SK-N-SH treated with all-trans-retinoic acid at 6 μM for 48 hours (cell line): ENCODE measurements at regions not wholly inside any gene's neighbourhood (a gene's known extent, or its start where the extent isn't known, plus 50 kb on each side); places are given as distances from the start of the nearest gene placed in this dataset.

ENCODE experiments used
- ARNTL ChIP-seq: fragments of 450-650 bp; formaldehyde crosslinking; IDR thresholded peaks from 2 replicates; pipeline ENCODE4 v1.5.0; 2020; ENCODE audit warnings: low read depth, mild to moderate bottlenecking, moderate library complexity, borderline replicate concordance
- BACH2 ChIP-seq: fragments of 250-450 bp; sonication (Bioruptor Pico); IDR thresholded peaks from 2 replicates; pipeline ENCODE4 v1.9.0; 2021; ENCODE audit warnings: mild to moderate bottlenecking, borderline replicate concordance
- CREB5 ChIP-seq: fragments of 250-450 bp; sonication (Bioruptor Pico); IDR thresholded peaks from 2 replicates; pipeline ENCODE4 v1.5.1; 2020; ENCODE audit warnings: low read depth, mild to moderate bottlenecking, moderate library complexity
- CSRNP3 ChIP-seq: fragments of 250-450 bp; sonication (Bioruptor Pico); IDR thresholded peaks from 2 replicates; pipeline ENCODE4 v1.5.1; 2021; ENCODE audit warnings: mild to moderate bottlenecking, moderate library complexity
- GLIS3 ChIP-seq: fragments of 250-450 bp; sonication (Bioruptor Pico); IDR thresholded peaks from 2 replicates; pipeline ENCODE4 v1.5.0; 2020; ENCODE audit warnings: mild to moderate bottlenecking, moderate library complexity
- PATZ1 ChIP-seq: fragments of 250-450 bp; sonication (Bioruptor Pico); IDR thresholded peaks from 2 replicates; pipeline ENCODE4 v1.8.0; 2020; ENCODE audit warnings: mild to moderate bottlenecking, moderate library complexity, borderline replicate concordance
- POU6F1 ChIP-seq: fragments of 250-450 bp; sonication (Bioruptor Pico); IDR thresholded peaks from 2 replicates; pipeline ENCODE4 v1.8.0; 2021; ENCODE audit warnings: low read depth, mild to moderate bottlenecking, moderate library complexity, borderline replicate concordance
- RARB ChIP-seq: fragments of 250-450 bp; sonication (Bioruptor Pico); IDR thresholded peaks from 2 replicates; pipeline ENCODE4 v1.8.0; 2021; ENCODE audit warnings: mild to moderate bottlenecking, moderate library complexity
- SNAI2 ChIP-seq: fragments of 250-450 bp; sonication (Bioruptor Pico); IDR thresholded peaks from 2 replicates; pipeline ENCODE4 v1.5.0; 2020; ENCODE audit warnings: mild to moderate bottlenecking, moderate library complexity
- TCF4 ChIP-seq: fragments of 250-450 bp; sonication (Bioruptor Pico); IDR thresholded peaks from 2 replicates; pipeline ENCODE4 v1.8.0; 2021; ENCODE audit warnings: mild to moderate bottlenecking, moderate library complexity, borderline replicate concordance
- ZFP30 ChIP-seq: fragments of 450-650 bp; formaldehyde crosslinking; IDR thresholded peaks from 2 replicates; pipeline ENCODE4 v1.5.0; 2022; ENCODE audit warnings: mild to moderate bottlenecking, moderate library complexity
- ZNF565 ChIP-seq: fragments of 450-650 bp; formaldehyde crosslinking; conservative IDR thresholded peaks from 2 replicates; pipeline ENCODE4 v1.5.0; 2020; ENCODE audit warnings: low read depth, mild to moderate bottlenecking, moderate library complexity
- ZNF70 ChIP-seq: fragments of 450-650 bp; formaldehyde crosslinking; IDR thresholded peaks from 2 replicates; pipeline ENCODE4 v1.5.0; 2020; ENCODE audit warnings: mild to moderate bottlenecking, moderate library complexity
- ZNF8 ChIP-seq: fragments of 450-650 bp; formaldehyde crosslinking; IDR thresholded peaks from 2 replicates; pipeline ENCODE4 v1.5.0; 2020; ENCODE audit warnings: mild to moderate bottlenecking, moderate library complexity

- TF ChIP-seq CSRNP3 (CRISPR knock-in tag) (no peak), ARNTL (no peak), PATZ1 (no peak), CREB5 (no peak), GLIS3 (CRISPR knock-in tag) (no peak), TCF4 (CRISPR knock-in tag) (no peak), POU6F1 (CRISPR knock-in tag) (no peak), ZNF565 (CRISPR knock-in tag) (no peak), ZNF8 (CRISPR knock-in tag) (no peak), BACH2 (no peak), SNAI2 (CRISPR knock-in tag) (no peak), ZFP30 (no peak), ZNF70 (CRISPR knock-in tag) (no peak), RARB (no peak)
Observed at GRCh38 chr16:54465063-54465462, 178.5 kb upstream of the IRX3 start.
